ENCODE measurements at regions not wholly inside any gene's neighbourhood (a gene's known extent, or its start where the extent isn't known, plus 50 kb on each side); places are given as distances from the start of the nearest gene placed in this dataset.
A peak's percentile ranks its signal among the peaks of the same experiment; 100 is the strongest.
"Not testable (repeated sequence)": the region's sequence is repeated elsewhere in the genome, so short reads cannot be mapped to it uniquely, and the experiment has no call there.

DNA sequence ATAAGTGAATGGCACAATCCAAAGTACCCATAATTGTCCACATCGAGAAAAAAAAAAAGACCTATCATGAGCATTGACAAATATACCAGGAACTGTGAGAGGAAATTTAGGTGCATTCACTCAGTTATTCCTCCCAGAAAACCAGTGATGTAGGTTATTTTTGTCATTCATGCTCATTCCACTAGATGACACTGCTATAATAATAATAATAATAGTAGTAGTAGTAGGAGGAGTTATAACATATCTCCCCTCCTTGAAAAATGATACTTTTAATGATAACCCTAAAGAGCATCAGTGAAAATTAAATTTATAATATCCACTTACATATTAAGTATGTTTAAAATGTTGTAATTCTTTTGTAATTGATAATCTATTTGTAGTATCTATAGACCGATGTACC lies 463.9 kb upstream of the MIR17HG start:
- no peaks in the 10 kb centered on the region for H3K79me2 ChIP-seq (ENCODE audit: low read length)
- TF ChIP-seq EZH2phosphoT487 (IDR thresholded peaks at IDR 0.05; ENCODE audit: low read depth) = no peak
- TF ChIP-seq, protein P1, sequence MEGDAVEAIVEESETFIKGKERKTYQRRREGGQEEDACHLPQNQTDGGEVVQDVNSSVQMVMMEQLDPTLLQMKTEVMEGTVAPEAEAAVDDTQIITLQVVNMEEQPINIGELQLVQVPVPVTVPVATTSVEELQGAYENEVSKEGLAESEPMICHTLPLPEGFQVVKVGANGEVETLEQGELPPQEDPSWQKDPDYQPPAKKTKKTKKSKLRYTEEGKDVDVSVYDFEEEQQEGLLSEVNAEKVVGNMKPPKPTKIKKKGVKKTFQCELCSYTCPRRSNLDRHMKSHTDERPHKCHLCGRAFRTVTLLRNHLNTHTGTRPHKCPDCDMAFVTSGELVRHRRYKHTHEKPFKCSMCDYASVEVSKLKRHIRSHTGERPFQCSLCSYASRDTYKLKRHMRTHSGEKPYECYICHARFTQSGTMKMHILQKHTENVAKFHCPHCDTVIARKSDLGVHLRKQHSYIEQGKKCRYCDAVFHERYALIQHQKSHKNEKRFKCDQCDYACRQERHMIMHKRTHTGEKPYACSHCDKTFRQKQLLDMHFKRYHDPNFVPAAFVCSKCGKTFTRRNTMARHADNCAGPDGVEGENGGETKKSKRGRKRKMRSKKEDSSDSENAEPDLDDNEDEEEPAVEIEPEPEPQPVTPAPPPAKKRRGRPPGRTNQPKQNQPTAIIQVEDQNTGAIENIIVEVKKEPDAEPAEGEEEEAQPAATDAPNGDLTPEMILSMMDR (IDR thresholded peaks at IDR 0.05; ENCODE audit: low read depth, low read length) = peak; percentile 31

DNA sequence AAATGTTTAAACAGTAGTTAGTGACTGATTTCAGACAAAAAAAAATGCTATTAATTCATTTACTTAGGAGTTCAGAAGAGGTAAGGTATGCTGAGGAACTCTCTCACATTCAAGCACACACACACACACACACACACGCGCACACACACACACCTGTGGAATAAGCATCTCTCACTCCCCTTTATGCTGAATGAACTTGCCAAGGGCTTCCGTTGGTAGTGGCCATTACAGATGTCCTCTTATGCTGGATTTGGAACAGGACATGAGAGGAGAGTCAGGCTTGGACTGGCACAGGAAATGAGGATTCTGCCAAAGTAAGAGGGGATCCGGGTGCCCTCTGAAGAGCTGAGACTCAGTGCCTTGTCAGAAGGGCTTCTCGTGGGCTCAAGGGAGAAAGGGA lies 463.4 kb upstream of the MIR17HG start:
- TF ChIP-seq EZH2phosphoT487 (IDR thresholded peaks at IDR 0.05; ENCODE audit: low read depth) = no peak
- TF ChIP-seq, protein P1 (IDR thresholded peaks at IDR 0.05; ENCODE audit: low read depth, low read length) = no peak
- Histone ChIP-seq H3K4me2 (ENCODE audit: low read length) (no peak overlapping the region), H3K9ac (ENCODE audit: low read length) (no peak overlapping the region), H3K36me3 (replicated peaks; ENCODE audit: low read depth, low read length) (no peaks in the 10 kb centered on the region), H2AFZ (ENCODE audit: low read depth, low read length) (no peak overlapping the region), H3K27me3 (ENCODE audit: low read depth, low read length) (no peaks in the 10 kb centered on the region), H3K27ac (ENCODE audit: low read length) (no peak overlapping the region), H3K9me3 (ENCODE audit: insufficient read depth, low read length) (no peaks in the 10 kb centered on the region), H3K4me1 (ENCODE audit: low read length) (no peaks in the 10 kb centered on the region), H3K4me3 (ENCODE audit: low read length) (no peak overlapping the region), H3K79me2 (ENCODE audit: low read length) (no peaks in the 10 kb centered on the region), H4K20me1 (ENCODE audit: insufficient read depth, low read length) (no peaks in the 10 kb centered on the region)

More for the DNA sequence above, 463.9 kb upstream of the MIR17HG start:
- Histone ChIP-seq H3K9ac (ENCODE audit: low read length) (no peak overlapping the region), H2AFZ (ENCODE audit: low read depth, low read length) (no peak overlapping the region), H3K4me1 (ENCODE audit: low read length) (no peaks in the 10 kb centered on the region), H3K27me3 (ENCODE audit: low read depth, low read length) (no peaks in the 10 kb centered on the region), H4K20me1 (ENCODE audit: insufficient read depth, low read length) (no peaks in the 10 kb centered on the region), H3K27ac (ENCODE audit: low read length) (no peak overlapping the region), H3K4me2 (ENCODE audit: low read length) (no peak overlapping the region), H3K4me3 (ENCODE audit: low read length) (no peak overlapping the region), H3K36me3 (replicated peaks; ENCODE audit: low read depth, low read length) (no peaks in the 10 kb centered on the region), H3K9me3 (ENCODE audit: insufficient read depth, low read length) (no peaks in the 10 kb centered on the region)

DNA sequence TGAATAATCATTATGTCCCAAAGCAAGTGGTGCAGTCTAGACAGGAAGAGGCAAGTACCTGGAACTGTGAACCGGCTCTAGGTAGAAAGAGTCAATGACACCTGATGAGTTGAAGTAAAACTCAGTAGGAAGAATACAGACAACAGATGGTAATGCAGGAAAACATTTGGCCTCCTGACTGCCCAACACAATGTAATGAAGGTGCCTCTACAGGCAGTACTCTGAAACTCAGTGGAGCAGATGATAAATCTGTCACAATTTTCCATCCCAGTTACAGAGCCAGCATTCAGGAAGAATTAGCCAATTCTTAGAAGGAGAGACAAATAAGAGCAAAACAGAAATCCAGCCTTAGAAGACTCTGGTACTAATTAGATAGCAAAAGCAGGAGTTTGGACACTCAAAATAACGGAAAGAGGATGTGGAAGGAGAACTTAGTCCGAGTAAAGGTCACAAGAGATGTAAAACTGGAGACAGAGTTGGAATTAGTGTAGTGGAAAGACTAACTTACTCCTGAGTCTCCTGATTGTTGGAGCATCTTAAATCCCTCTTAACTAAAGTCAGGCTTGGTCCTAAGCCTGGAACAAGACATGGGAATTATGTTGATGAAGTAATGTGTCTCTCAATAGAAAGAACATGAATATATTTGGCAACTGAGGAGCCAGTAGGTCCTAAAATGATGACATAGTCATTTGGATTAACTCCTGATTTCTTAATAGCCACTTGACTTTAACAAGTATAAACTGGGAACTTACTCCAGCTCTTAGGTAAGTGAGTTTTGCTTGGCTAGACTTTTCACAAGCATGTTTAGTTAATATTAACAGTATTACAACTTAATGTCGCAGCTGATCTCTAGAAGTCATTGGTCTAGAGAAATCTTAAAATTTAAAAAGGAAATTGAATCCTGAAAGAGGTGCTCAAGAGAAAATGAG lies 457.3 kb upstream of the MIR17HG start:
- H3K79me2 ChIP-seq (ENCODE audit: low read length) = no peaks in the 10 kb centered on the region
- H3K27me3 ChIP-seq (ENCODE audit: low read depth, low read length) = no peaks in the 10 kb centered on the region
- H3K4me2 ChIP-seq (ENCODE audit: low read length) = no peak overlapping the region
- no peak for TF ChIP-seq EZH2phosphoT487 (IDR thresholded peaks at IDR 0.05; ENCODE audit: low read depth)
- TF ChIP-seq, protein P1 (IDR thresholded peaks at IDR 0.05; ENCODE audit: low read depth, low read length) = no peak
- no peak overlapping the region for H3K4me3 ChIP-seq (ENCODE audit: low read length)
- no peaks in the 10 kb centered on the region for H3K4me1 ChIP-seq (ENCODE audit: low read length)
- H2AFZ ChIP-seq (ENCODE audit: low read depth, low read length) = no peak overlapping the region
- H4K20me1 ChIP-seq (ENCODE audit: insufficient read depth, low read length) = no peaks in the 10 kb centered on the region
- H3K27ac ChIP-seq (ENCODE audit: low read length) = no peak overlapping the region
- H3K36me3 ChIP-seq (replicated peaks; ENCODE audit: low read depth, low read length) = no peaks in the 10 kb centered on the region
- no peaks in the 10 kb centered on the region for H3K9me3 ChIP-seq (ENCODE audit: insufficient read depth, low read length)
- H3K9ac ChIP-seq (ENCODE audit: low read length) = no peak overlapping the region

DNA sequence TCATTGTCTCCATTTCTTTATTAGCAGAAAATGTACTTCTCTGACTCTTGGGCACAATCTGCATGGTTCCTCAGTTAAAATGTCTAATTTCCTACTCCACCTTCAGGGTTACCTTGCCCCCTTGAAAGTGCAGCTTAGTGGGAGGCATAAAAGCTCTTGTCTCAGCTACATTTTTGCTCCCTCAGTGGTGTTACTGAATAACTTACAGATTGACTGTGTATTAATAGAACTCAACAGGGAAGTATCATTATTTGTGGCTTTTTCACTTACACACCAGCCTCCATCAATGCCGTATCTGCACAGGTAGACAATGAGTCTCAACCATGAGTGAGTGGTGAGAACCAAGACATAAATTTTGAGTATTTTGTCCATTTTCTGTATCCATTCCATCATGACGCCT lies 456.2 kb upstream of the MIR17HG start:
- H3K79me2 ChIP-seq (ENCODE audit: low read length) = no peaks in the 10 kb centered on the region
- H3K27ac ChIP-seq (ENCODE audit: low read length) = no peak overlapping the region
- no peak overlapping the region for H3K4me2 ChIP-seq (ENCODE audit: low read length)
- no peak for TF ChIP-seq EZH2phosphoT487 (IDR thresholded peaks at IDR 0.05; ENCODE audit: low read depth)
- TF ChIP-seq, protein P1 (IDR thresholded peaks at IDR 0.05; ENCODE audit: low read depth, low read length) = no peak
- H2AFZ ChIP-seq (ENCODE audit: low read depth, low read length) = no peak overlapping the region
- H3K27me3 ChIP-seq (ENCODE audit: low read depth, low read length) = no peaks in the 10 kb centered on the region
- no peak overlapping the region for H3K9ac ChIP-seq (ENCODE audit: low read length)
- H3K9me3 ChIP-seq (ENCODE audit: insufficient read depth, low read length) = no peaks in the 10 kb centered on the region
- peaks cover 4% of the 10 kb centered on the region for H3K4me1 ChIP-seq (ENCODE audit: low read length)
- H3K36me3 ChIP-seq (replicated peaks; ENCODE audit: low read depth, low read length) = no peaks in the 10 kb centered on the region
- no peak overlapping the region for H3K4me3 ChIP-seq (ENCODE audit: low read length)
- no peaks in the 10 kb centered on the region for H4K20me1 ChIP-seq (ENCODE audit: insufficient read depth, low read length)

DNA sequence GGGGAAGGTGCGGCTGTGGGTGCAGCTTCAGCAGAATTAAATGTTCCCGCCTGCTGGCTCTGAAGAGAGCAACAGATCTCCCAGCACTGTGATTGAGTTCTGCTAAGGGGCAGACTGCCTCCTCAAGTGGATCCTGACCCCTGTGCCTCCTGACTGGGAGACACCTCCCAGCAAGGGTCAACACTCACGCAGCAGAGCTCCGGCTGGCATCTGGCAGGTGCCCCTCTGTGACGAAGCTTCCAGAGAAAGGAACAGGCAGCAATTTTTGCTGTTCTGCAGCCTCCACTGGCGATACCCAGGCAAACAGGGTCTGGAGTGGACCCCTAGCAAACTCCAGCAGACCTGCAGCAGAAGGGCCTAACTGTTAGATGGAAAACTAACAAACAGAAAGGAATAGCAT lies 454.3 kb upstream of the MIR17HG start:
- not testable (repeated sequence) for H3K4me2 ChIP-seq (ENCODE audit: low read length); H3K4me1 ChIP-seq (ENCODE audit: low read length); H3K27me3 ChIP-seq (ENCODE audit: low read depth, low read length); H3K27ac ChIP-seq (ENCODE audit: low read length); H3K9me3 ChIP-seq (ENCODE audit: insufficient read depth, low read length); H4K20me1 ChIP-seq (ENCODE audit: insufficient read depth, low read length); H3K9ac ChIP-seq (ENCODE audit: low read length); H2AFZ ChIP-seq (ENCODE audit: low read depth, low read length); H3K36me3 ChIP-seq (replicated peaks; ENCODE audit: low read depth, low read length); H3K4me3 ChIP-seq (ENCODE audit: low read length); H3K79me2 ChIP-seq (ENCODE audit: low read length)

All from OCI-LY3 (cell line).